Parathyroid adenoma (tissue), 2 donors: ENCODE measurements at regions not wholly inside any gene's neighbourhood (a gene's known extent, or its start where the extent isn't known, plus 50 kb on each side); places are given as distances from the start of the nearest gene placed in this dataset.

Experiments used
- H2AFZ ChIP-seq: fragments of 300-600 bp; sonication (generic); one replicate; pipeline ENCODE4 v1.7.0; 2017; ENCODE audit warnings: antibody characterized with exemption, mild to moderate bottlenecking
- H3K27ac ChIP-seq: fragments of 300-600 bp; sonication (generic); one replicate; pipeline ENCODE4 v1.7.0; 2017
- H3K27me3 ChIP-seq: fragments of 300-600 bp; sonication (generic); one replicate; pipeline ENCODE4 v1.7.0; 2017; ENCODE audit warnings: low read length; ENCODE audit not compliant: control insufficient read depth, insufficient read depth
- H3K36me3 ChIP-seq: fragments of 300-600 bp; sonication (generic); one replicate; pipeline ENCODE4 v1.7.0; 2017; ENCODE audit warnings: low read length; ENCODE audit not compliant: control insufficient read depth, insufficient read depth
- H3K4me1 ChIP-seq: fragments of 300-600 bp; sonication (generic); one replicate; pipeline ENCODE4 v1.7.0; 2017; ENCODE audit warnings: control low read depth
- H3K4me2 ChIP-seq: fragments of 300-600 bp; sonication (generic); one replicate; pipeline ENCODE4 v1.7.0; 2017; ENCODE audit warnings: low read length
- H3K4me3 ChIP-seq: fragments of 300-600 bp; sonication (generic); one replicate; pipeline ENCODE4 v1.7.0; 2017; ENCODE audit warnings: low read depth, low read length
- H3K79me2 ChIP-seq: fragments of 300-600 bp; sonication (generic); one replicate; pipeline ENCODE4 v1.7.0; 2017; ENCODE audit warnings: control low read depth
- H3K9ac ChIP-seq: fragments of 300-600 bp; sonication (generic); one replicate; pipeline ENCODE4 v1.7.0; 2017; ENCODE audit warnings: mild to moderate bottlenecking
- H3K9me3 ChIP-seq: fragments of 300-600 bp; sonication (generic); one replicate; pipeline ENCODE4 v1.7.0; 2017; ENCODE audit warnings: low read length; ENCODE audit not compliant: control insufficient read depth
- TF ChIP-seq, protein P1 (sequence below): fragments of 300-600 bp; sonication (generic); IDR thresholded peaks from one replicate; pipeline ENCODE4 v1.7.0; 2017; ENCODE audit warnings: antibody characterized with exemption, mild to moderate bottlenecking
- donor health status: primary hyperparathyroidism.

- Histone ChIP-seq H2AFZ (no peak overlapping the region), H3K79me2 (no peaks in the 10 kb centered on the region), H3K9ac (no peak overlapping the region), H3K27ac (no peak overlapping the region), H3K27me3 (no peaks in the 10 kb centered on the region), H3K4me3 (no peak overlapping the region), H3K9me3 (no peaks in the 10 kb centered on the region), H3K4me2 (no peak overlapping the region), H3K36me3 (no peaks in the 10 kb centered on the region), H3K4me1 (no peaks in the 10 kb centered on the region)
- TF ChIP-seq, protein P1, sequence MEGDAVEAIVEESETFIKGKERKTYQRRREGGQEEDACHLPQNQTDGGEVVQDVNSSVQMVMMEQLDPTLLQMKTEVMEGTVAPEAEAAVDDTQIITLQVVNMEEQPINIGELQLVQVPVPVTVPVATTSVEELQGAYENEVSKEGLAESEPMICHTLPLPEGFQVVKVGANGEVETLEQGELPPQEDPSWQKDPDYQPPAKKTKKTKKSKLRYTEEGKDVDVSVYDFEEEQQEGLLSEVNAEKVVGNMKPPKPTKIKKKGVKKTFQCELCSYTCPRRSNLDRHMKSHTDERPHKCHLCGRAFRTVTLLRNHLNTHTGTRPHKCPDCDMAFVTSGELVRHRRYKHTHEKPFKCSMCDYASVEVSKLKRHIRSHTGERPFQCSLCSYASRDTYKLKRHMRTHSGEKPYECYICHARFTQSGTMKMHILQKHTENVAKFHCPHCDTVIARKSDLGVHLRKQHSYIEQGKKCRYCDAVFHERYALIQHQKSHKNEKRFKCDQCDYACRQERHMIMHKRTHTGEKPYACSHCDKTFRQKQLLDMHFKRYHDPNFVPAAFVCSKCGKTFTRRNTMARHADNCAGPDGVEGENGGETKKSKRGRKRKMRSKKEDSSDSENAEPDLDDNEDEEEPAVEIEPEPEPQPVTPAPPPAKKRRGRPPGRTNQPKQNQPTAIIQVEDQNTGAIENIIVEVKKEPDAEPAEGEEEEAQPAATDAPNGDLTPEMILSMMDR = no peak
These were observed 523.5 kb downstream of the TBC1D22A start for GRCh38 chr22:47285981-47286380.

- H3K27me3 ChIP-seq = no peaks in the 10 kb centered on the region
- TF ChIP-seq, protein P1 = no peak
These were observed 522.4 kb downstream of the TBC1D22A start for GRCh38 chr22:47284822-47285221.

GRCh38 chr22:47284360-47284759, 521.9 kb downstream of the TBC1D22A start:
- no peaks in the 10 kb centered on the region for H3K79me2 ChIP-seq
- no peak overlapping the region for H3K27ac ChIP-seq
- no peaks in the 10 kb centered on the region for H3K9me3 ChIP-seq
- H3K4me3 ChIP-seq = no peak overlapping the region
- TF ChIP-seq, protein P1 = no peak
- H3K27me3 ChIP-seq = no peaks in the 10 kb centered on the region
- H3K4me1 ChIP-seq = no peaks in the 10 kb centered on the region
- no peak overlapping the region for H3K9ac ChIP-seq
- H3K4me2 ChIP-seq = no peak overlapping the region
- no peaks in the 10 kb centered on the region for H3K36me3 ChIP-seq
- H2AFZ ChIP-seq = no peak overlapping the region

More at GRCh38 chr22:47284822-47285221, 522.4 kb downstream of the TBC1D22A start:
- Histone ChIP-seq H2AFZ (no peak overlapping the region), H3K9me3 (no peaks in the 10 kb centered on the region), H3K4me3 (no peak overlapping the region), H3K9ac (no peak overlapping the region), H3K27ac (no peak overlapping the region), H3K79me2 (no peaks in the 10 kb centered on the region), H3K4me1 (no peaks in the 10 kb centered on the region), H3K36me3 (no peaks in the 10 kb centered on the region), H3K4me2 (no peak overlapping the region)

- H3K9me3 ChIP-seq = no peaks in the 10 kb centered on the region
- TF ChIP-seq, protein P1 = no peak
These were observed 521.3 kb downstream of the TBC1D22A start for GRCh38 chr22:47283616-47284270.

DNA sequence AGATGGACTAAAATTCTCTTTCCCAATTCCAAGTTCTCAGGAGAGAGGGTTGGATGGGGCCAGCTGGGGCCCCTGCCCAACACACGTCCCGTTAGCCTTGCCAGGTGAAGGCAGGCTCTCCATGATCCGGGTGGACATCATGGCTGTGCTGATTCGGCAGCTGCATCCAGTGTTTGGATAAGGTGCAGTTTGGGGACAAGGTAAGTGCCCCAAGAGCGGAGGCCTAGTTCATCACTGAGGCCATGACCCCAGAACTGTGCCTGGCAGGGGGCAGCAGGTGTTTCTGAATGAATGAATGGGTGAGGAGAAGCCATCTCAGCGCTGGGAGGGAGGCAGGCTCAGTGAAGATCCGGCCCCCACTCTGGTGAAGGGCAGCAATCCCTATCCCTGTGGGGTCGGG, 520.4 kb downstream of the TBC1D22A start:
- Histone ChIP-seq H3K9me3 (no peaks in the 10 kb centered on the region), H3K4me3 (no peak overlapping the region), H2AFZ (no peak overlapping the region), H3K36me3 (no peaks in the 10 kb centered on the region), H3K4me1 (no peaks in the 10 kb centered on the region), H3K27me3 (no peaks in the 10 kb centered on the region), H3K79me2 (no peaks in the 10 kb centered on the region), H3K4me2 (no peak overlapping the region), H3K9ac (no peak overlapping the region), H3K27ac (no peak overlapping the region)
- TF ChIP-seq, protein P1 = no peak

More at GRCh38 chr22:47283616-47284270, 521.3 kb downstream of the TBC1D22A start:
- Histone ChIP-seq H2AFZ (no peak overlapping the region), H3K4me1 (no peaks in the 10 kb centered on the region), H3K36me3 (no peaks in the 10 kb centered on the region), H3K4me2 (no peak overlapping the region), H3K79me2 (no peaks in the 10 kb centered on the region), H3K27me3 (no peaks in the 10 kb centered on the region), H3K9ac (no peak overlapping the region), H3K27ac (no peak overlapping the region), H3K4me3 (no peak overlapping the region)
